ENCODE measurements at regions not wholly inside any gene's neighbourhood (a gene's known extent, or its start where the extent isn't known, plus 50 kb on each side); places are given as distances from the start of the nearest gene placed in this dataset.
"Not testable (repeated sequence)": the region's sequence is repeated elsewhere in the genome, so short reads cannot be mapped to it uniquely, and the experiment has no call there.

DNA sequence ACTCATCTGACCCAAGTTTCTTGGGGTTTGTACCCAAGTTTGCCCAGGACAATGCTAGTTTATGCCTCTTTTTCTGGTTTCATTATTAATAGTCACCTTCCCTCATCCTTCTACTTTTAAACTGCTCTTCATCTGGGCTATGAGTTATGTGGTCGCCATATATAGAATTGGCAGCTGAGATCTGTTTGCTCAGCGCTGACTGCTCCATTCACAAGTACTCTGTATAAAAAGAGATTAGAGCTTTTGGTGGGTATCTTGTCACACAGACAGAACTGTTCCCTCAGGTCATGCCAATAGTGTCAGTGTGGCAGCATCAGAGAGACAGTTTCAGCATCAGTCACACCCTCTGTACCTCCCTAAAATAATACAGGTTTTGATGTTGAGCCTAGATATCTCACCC, 326.0 kb downstream of the RAB38 start:
- ATAC-seq (replicated peaks in 6 of 8), result no peak
- no peaks in the 10 kb centered on the region for H3K4me1 ChIP-seq (replicated peaks in 1 of 2)
- no peak overlapping the region for H3K27ac ChIP-seq
- 21 to 100% (median 80%) methylated on average over 2 of the region's 2 CpGs; no CpG with 5 or more reads in 6 of the 10 experiments for WGBS, 10 experiments
- H3K4me3 ChIP-seq, result no peak overlapping the region
- in situ Hi-C loops (cut with MboI; ENCODE audit: low pct_unique_long_range_greater_than_20kb in 2 of 9, low sequenced_read_pairs in 9 of 9, unreplicated experiment in 9 of 9), result no loop called here

DNA sequence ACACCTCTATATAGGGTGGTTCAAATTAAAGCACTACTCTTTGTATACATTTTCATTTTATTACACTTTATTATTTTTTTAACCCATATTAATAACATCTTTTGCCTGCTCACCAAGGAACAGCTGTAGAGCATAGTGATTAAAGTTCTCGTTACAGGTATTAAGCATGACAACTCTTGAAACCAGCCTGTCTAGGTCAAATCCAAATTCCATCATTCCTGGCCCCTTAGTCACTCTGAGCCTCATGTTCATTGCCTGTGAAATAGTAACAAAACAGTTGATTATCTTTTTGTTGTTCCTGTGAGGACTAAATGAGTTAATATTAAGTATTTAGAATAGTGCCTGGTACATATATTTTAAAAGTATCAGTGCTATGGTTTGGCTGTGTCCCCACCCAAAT, 334.5 kb downstream of the RAB38 start:
- H3K27ac ChIP-seq, result no peak overlapping the region
- in situ Hi-C loops (cut with MboI; ENCODE audit: low pct_unique_long_range_greater_than_20kb in 2 of 9, low sequenced_read_pairs in 9 of 9, unreplicated experiment in 9 of 9), result no loop called here
- H3K4me3 ChIP-seq, result no peak overlapping the region
- ATAC-seq (replicated peaks in 6 of 8), result no peak
- no peaks in the 10 kb centered on the region for H3K4me1 ChIP-seq (replicated peaks in 1 of 2)
- 0 to 83% (median 17%) methylated on average over 1 of the region's 1 CpG; no CpG with 5 or more reads in 3 of the 10 experiments for WGBS, 10 experiments

DNA sequence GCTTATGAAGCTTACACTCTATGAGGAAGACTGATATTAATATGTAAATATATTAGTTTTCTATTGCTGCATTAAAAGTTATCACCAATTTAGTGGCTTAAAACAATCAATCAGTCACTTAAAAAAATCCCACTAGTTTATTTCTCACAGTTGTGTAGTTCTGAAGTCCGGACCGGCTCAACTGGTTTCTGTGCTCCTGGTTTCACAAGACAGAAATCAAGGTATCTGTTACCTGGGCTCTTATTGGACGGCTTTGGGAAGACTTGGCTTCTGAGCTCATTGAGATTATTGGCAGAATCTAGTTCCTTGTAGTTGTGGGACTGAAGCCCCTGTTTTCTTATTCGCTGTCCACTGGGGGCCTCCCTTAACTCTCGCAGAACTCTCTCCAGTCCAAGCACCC, 343.0 kb downstream of the RAB38 start:
- 30 to 100% (median 76%) methylated on average over 2 to 5 of the region's 5 CpGs; no CpG with 5 or more reads in 2 of the 10 experiments for WGBS, 10 experiments
- in situ Hi-C loops (cut with MboI; ENCODE audit: low pct_unique_long_range_greater_than_20kb in 2 of 9, low sequenced_read_pairs in 9 of 9, unreplicated experiment in 9 of 9), result no loop called here
- ATAC-seq (replicated peaks in 6 of 8), result no peak
- H3K27ac ChIP-seq, result no peak overlapping the region
- no peak overlapping the region for H3K4me3 ChIP-seq
- no peaks in the 10 kb centered on the region for H3K4me1 ChIP-seq (replicated peaks in 1 of 2)

DNA sequence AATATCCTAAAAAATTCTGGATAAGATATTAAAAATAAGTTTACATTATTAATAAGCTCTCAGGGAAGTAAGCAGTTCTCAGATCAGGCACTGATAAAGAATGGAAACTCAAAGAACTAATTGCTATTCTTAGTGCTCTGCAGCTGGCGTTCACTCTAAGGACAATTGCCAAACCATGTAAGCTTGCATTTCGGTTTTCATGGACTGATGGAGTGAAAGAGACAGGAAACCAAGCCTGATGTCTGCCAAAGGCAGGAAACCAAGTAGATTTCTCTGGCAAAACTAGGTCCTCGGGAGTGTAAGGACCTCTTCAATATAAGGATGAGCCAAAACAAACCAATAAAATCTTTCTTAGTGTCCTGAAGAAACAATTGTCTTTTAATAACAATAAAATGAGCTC, 355.2 kb downstream of the RAB38 start:
- ATAC-seq (replicated peaks in 6 of 8), result no peak
- Histone ChIP-seq H3K27ac (no peak overlapping the region), H3K4me1 (replicated peaks in 1 of 2) (peaks cover 0 to 2% of the 10 kb centered on the region in 2 donors), H3K4me3 (no peak overlapping the region)
- in situ Hi-C loops (cut with MboI; ENCODE audit: low pct_unique_long_range_greater_than_20kb in 2 of 9, low sequenced_read_pairs in 9 of 9, unreplicated experiment in 9 of 9), result no loop called here
- WGBS, 10 experiments, result 0 to 90% (median 76%) methylated on average over 1 to 3 of the region's 3 CpGs

DNA sequence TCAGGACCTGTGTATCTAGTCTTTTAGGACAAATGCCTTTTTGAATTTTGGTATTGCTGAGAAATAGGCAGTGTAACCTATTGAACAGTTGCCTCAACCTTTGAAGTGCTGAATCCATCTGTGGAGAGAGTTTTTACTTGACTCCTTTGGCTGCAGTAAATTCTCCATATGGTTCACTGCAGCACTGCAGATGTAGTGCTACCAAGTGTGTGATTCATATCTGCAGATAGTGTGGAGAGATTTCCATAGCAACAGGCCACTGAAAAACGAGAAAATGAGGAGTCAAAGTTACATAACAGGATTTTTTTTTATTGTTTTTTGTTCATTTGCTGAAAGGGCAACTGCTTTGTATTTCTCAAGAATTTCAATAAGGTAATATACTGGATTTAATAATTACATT, 356.1 kb downstream of the RAB38 start:
- WGBS, 10 experiments, result 0 to 67% (median 42%) methylated on average over 1 of the region's 1 CpG; no CpG with 5 or more reads in 4 of the 10 experiments
- peak in 3 of 8 experiments; percentile 33 to 75 (median 68) for ATAC-seq (replicated peaks in 6 of 8)
- Histone ChIP-seq H3K4me3 (no peak overlapping the region), H3K4me1 (replicated peaks in 1 of 2) (peaks cover 0 to 2% of the 10 kb centered on the region in 2 donors), H3K27ac (no peak overlapping the region)
- in situ Hi-C loops (cut with MboI; ENCODE audit: low pct_unique_long_range_greater_than_20kb in 2 of 9, low sequenced_read_pairs in 9 of 9, unreplicated experiment in 9 of 9), result no loop called here

DNA sequence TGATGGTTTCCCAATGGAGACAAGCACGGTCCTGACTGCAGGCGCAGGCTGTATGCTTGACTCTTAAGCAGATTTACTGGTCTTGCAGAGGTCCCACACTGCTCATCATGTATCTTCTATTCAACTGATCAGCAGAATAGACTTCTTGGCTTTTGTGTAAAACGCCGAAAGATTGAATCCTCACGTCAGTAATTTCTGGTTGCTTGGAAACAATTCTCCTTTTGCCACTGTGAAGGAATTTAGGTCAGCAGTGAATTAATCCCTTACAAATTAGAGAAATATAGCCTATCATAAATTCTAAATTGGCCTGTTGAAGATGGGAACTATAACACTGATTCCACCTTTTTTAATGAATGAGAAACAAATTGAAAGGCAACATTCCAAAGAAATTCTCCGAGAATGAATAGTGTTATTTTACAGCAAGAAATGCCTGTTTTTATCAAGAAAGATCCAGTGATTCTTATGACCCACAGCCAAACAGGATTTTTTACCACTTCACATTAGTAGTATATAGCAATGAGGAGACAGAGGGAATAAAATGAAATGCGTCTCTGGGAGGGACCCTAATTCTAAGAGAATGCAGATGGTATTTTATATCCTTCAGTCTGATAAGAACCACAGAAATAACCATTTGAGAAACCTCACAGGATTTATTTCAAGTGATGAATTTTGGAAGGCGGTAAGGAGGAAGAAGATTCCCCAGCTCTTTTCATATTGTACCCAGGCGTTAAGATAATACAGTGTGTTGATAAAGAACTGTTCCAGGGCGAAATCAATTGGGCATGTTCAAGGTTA, 362.5 kb downstream of the RAB38 start:
- in situ Hi-C loops (cut with MboI; ENCODE audit: low pct_unique_long_range_greater_than_20kb in 2 of 9, low sequenced_read_pairs in 9 of 9, unreplicated experiment in 9 of 9), result no loop called here
- peaks cover 0 to 2% of the 10 kb centered on the region in 2 donors for H3K4me1 ChIP-seq (replicated peaks in 1 of 2)
- no peak overlapping the region for H3K4me3 ChIP-seq
- WGBS, 10 experiments, result 20 to 85% (median 64%) methylated on average over 5 to 10 of the region's 10 CpGs; no CpG with 5 or more reads in 1 of the 10 experiments
- no peak overlapping the region for H3K27ac ChIP-seq
- no peak for ATAC-seq (replicated peaks in 6 of 8)

DNA sequence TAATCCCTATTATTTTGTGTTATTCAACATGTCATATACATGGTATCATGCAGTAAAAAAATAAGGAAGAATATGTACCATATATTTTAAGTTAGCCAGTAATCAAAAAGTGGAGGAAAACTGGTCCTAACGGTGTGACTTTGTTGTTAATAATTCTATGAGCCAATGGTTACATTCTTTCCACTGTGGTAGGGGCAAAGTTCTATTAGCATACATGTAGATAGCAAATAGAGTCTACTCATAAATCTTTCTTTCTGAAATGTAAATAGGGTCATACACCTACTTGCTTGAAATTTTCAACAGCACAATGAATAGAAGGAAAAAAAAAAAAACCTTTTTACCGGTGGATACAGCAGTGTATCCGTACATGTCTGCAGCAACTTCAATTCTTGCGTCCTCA, 364.8 kb downstream of the RAB38 start:
- Histone ChIP-seq H3K4me3 (no peak overlapping the region), H3K27ac (no peak overlapping the region), H3K4me1 (replicated peaks in 1 of 2) (no peaks in the 10 kb centered on the region)
- in situ Hi-C loops (cut with MboI; ENCODE audit: low pct_unique_long_range_greater_than_20kb in 2 of 9, low sequenced_read_pairs in 9 of 9, unreplicated experiment in 9 of 9), result no loop called here
- 35 to 100% (median 86%) methylated on average over 2 to 4 of the region's 4 CpGs for WGBS, 10 experiments
- ATAC-seq (replicated peaks in 6 of 8), result no peak

DNA sequence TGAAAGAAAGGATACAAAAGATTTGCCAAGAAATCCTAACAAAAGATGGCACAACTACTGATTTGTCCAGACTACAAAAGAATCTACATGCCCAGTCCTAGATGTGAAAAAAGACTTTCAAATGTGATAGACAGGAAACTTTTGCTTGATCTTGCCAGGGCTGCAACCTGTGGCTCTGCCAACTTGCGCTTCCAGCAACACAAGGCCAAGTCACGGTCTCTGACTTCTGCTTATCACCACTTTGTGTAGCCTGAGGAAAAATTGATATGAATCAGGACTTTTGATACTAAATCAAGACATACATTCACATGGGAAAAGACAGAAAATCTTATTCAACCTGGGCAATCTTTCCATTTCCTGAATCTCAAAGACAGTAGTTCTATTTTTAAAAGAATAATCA, 366.0 kb downstream of the RAB38 start:
- Histone ChIP-seq H3K4me1 (replicated peaks in 1 of 2) (no peaks in the 10 kb centered on the region), H3K27ac (no peak overlapping the region), H3K4me3 (no peak overlapping the region)
- in situ Hi-C loops (cut with MboI; ENCODE audit: low pct_unique_long_range_greater_than_20kb in 2 of 9, low sequenced_read_pairs in 9 of 9, unreplicated experiment in 9 of 9), result no loop called here
- WGBS, 10 experiments, result 50 to 100% (median 83%) methylated on average over 1 to 2 of the region's 2 CpGs; no CpG with 5 or more reads in 3 of the 10 experiments
- no peak for ATAC-seq (replicated peaks in 6 of 8)

DNA sequence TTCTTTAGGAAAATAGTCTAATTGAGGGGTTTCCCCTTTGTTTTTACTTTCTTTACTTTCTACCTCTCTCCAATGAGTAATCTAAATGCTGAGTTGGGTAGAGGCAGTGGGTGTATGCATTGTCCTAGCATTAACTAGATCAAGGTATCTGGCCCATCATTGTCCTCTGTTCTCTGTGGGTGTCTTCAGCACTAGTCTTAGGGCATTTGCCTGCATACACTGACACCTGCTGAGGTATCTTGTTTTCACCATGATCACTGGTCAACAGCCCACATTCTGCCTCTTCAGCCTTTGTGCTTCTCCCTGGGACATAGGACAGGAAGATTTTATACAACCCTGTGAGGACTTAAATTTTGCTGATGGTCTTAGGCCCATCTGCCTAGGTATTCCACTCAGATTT, 371.1 kb downstream of the RAB38 start:
- no peaks in the 10 kb centered on the region for H3K4me1 ChIP-seq (replicated peaks in 1 of 2)
- in situ Hi-C loops (cut with MboI; ENCODE audit: low pct_unique_long_range_greater_than_20kb in 2 of 9, low sequenced_read_pairs in 9 of 9, unreplicated experiment in 9 of 9), result no loop called here

DNA sequence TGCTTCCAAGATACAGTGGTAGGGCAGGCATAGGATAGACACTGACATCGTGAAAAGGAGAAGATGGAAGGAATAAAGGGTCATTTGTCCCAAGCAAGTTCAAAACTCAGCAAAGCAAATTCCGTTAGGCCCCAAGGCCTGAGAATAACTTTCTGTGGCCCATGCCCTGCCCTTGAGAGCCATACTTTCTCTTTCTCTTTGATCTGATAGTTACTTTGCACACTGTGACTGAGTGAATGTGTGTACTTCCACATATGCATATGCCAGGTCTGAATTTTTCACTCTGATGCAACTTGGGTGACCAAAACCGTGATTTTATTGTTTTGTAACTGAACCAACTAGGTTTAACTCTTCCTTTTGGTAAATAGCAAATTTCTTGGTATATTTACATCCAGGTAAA, 371.5 kb downstream of the RAB38 start:
- peak in 2 of 8 experiments; percentile 48 to 66 for ATAC-seq (replicated peaks in 6 of 8)
- Histone ChIP-seq H3K27ac (no peak overlapping the region), H3K4me3 (no peak overlapping the region), H3K4me1 (replicated peaks in 1 of 2) (no peaks in the 10 kb centered on the region)
- WGBS, 10 experiments, result 0 to 100% (median 85%) methylated on average over 1 to 3 of the region's 3 CpGs; no CpG with 5 or more reads in 1 of the 10 experiments
- in situ Hi-C loops (cut with MboI; ENCODE audit: low pct_unique_long_range_greater_than_20kb in 2 of 9, low sequenced_read_pairs in 9 of 9, unreplicated experiment in 9 of 9), result no loop called here

More for the DNA sequence above, 371.1 kb downstream of the RAB38 start:
- H3K27ac ChIP-seq, result no peak overlapping the region
- no peak for ATAC-seq (replicated peaks in 6 of 8)
- H3K4me3 ChIP-seq, result no peak overlapping the region

DNA sequence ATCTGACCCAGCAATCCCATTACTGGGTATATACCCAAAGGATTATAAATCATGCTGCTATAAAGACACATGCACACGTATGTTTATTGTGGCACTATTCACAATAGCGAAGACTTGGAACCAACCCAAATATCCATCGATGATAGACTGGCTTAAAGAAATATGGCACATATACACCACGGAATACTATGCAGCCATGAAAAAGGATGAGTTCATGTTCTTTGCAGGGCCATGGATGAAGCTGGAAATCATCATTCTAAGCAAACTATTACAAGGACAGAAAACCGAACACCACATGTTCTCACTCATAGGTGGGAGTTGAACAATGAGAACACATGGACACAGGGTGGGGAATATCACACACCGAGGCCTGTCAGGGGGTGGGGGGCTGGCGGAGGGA, 390.4 kb downstream of the RAB38 start:
- in situ Hi-C loops (cut with MboI; ENCODE audit: low pct_unique_long_range_greater_than_20kb in 2 of 9, low sequenced_read_pairs in 9 of 9, unreplicated experiment in 9 of 9); H3K4me3 ChIP-seq; H3K4me1 ChIP-seq (replicated peaks in 1 of 2); H3K27ac ChIP-seq; ATAC-seq (replicated peaks in 6 of 8): not testable (repeated sequence)
- WGBS, 10 experiments, result 42 to 89% (median 68%) methylated on average over 2 to 4 of the region's 7 CpGs; no CpG with 5 or more reads in 2 of the 10 experiments

DNA sequence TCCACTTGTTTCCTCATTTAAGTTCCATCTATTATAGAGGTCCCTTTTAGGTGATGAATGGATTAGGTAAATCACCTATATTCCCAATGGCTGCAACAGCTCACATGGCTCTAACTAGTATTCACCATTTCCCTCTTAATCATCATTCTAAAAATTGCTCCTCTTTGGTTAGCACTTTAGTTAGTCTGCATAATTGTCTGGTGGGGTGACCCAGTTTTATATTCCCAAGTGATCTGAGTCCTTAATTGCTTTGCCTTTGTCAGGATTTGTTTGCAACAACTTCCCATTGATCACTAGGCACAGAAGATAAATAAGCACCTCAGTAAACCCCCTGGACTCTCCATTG, 395.2 kb downstream of the RAB38 start:
- ATAC-seq (replicated peaks in 6 of 8), result no peak
- H3K4me1 ChIP-seq (replicated peaks in 1 of 2), result peaks cover 2 to 13% of the 10 kb centered on the region in 2 donors
- in situ Hi-C loops (cut with MboI; ENCODE audit: low pct_unique_long_range_greater_than_20kb in 2 of 9, low sequenced_read_pairs in 9 of 9, unreplicated experiment in 9 of 9), result no loop called here

DNA sequence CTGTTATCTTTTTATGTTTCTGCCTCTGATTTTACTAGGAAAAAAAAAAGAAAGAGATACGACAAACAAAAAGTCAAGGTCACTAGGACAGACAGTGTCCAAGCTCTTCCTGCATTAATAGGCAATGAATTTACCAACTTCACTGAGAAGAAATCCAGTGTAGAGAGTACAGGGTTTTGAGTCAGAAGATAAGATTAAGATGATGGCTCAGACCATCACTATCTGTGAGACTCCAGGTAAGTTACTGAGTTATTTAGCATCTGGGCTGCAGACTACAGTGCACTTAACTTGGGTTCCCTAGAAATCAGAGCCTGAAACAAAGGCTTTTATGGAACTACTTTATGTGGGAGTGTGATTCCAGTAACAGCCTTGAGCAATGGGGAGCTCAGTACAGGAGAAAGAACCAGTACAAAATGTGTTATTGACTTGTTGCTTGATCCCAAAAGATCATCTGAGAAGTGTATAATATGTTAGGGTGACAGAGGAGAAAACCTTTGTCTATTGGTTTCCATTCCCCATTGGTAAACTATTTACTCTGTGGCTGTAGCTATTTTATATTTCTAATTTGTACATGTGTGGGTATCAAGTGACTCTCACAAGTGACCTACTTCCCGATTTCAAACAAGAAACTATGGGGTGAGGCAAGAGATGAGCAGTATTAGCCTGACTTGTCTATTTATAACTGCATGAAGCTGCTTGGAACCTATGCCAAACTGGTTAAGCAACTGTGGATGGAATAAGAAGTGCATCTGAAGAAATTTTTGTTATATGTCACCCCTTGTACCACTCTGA, 395.8 kb downstream of the RAB38 start:
- Histone ChIP-seq H3K4me1 (replicated peaks in 1 of 2) (peaks cover 2 to 13% of the 10 kb centered on the region in 2 donors), H3K27ac (no peak overlapping the region), H3K4me3 (no peak overlapping the region)
- WGBS, 10 experiments, result 0 to 50% (median 18%) methylated on average over 1 to 2 of the region's 2 CpGs; no CpG with 5 or more reads in 2 of the 10 experiments
- in situ Hi-C loops (cut with MboI; ENCODE audit: low pct_unique_long_range_greater_than_20kb in 2 of 9, low sequenced_read_pairs in 9 of 9, unreplicated experiment in 9 of 9), result no loop called here
- ATAC-seq (replicated peaks in 6 of 8), result no peak

More for the DNA sequence above, 395.2 kb downstream of the RAB38 start:
- Histone ChIP-seq H3K27ac (no peak overlapping the region), H3K4me3 (no peak overlapping the region)

Measured in motor neuron (in vitro differentiated cells).